ENCODE measurements at regions not wholly inside any gene's neighbourhood (a gene's known extent, or its start where the extent isn't known, plus 50 kb on each side); places are given as distances from the start of the nearest gene placed in this dataset.
"Not testable (repeated sequence)": the region's sequence is repeated elsewhere in the genome, so short reads cannot be mapped to it uniquely, and the experiment has no call there.

- DNase-seq (ENCODE audit: low read depth), result not testable (repeated sequence)
Measured at GRCh38 chr5:177863822-177864446, 81.2 kb upstream of the FAM153A start.

DNA sequence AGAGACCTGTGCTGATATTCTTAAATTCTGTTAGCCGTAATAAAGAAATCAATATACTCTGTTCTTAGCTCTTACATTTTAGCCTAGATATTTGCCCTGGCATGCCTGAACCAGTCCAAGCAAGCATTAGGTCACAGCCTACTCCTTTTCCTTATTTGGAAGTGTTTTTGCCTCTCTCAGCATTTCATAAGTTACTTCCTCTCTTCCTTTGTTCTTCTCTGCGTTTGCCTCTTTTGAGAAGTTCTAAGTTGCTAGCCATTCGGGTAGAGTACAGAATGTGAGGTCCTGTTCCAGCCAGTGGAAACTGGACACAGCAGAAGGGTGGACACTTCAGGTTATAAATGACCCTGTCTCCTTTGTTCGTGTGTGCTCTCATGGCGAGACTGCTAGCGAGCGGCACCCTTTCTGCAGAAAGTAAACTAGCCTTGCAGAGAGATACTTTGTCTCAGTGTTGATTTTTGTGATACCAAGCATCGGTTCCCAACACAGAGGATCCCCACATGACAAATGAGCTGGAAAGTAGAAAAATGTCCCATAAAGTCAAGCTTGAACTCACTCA, 75.0 kb upstream of the FAM153A start:
- peak; percentile 37 for DNase-seq (ENCODE audit: low read depth)

DNA sequence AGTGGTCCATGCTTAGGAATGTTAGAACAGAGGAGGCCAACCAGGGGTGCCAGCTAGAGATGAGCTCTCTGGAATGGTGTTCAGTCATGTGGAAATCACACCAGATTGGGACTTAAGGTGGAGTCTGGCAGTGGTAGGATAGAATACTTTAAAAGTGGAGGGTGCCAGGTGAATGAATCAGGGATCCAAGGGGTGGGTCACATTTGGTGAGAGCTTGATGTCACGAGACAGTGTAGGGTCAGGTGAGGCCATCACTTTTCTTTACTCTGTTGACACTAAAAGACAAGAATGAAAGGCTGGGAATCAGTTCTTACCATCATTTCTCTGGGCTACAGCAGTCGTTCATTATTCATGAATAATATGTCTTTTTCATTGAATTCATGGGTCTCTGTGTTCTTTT, 73.8 kb upstream of the FAM153A start:
- not testable (repeated sequence) for DNase-seq (ENCODE audit: low read depth)

GRCh38 chr5:177847914-177848313, 65.2 kb upstream of the FAM153A start:
- DNase-seq (ENCODE audit: low read depth), result not testable (repeated sequence)

GRCh38 chr5:177846598-177846997, 63.9 kb upstream of the FAM153A start:
- DNase-seq (ENCODE audit: low read depth), result not testable (repeated sequence)

- not testable (repeated sequence) for DNase-seq (ENCODE audit: low read depth)
Measured at GRCh38 chr5:177845906-177846305, 63.2 kb upstream of the FAM153A start.

DNA sequence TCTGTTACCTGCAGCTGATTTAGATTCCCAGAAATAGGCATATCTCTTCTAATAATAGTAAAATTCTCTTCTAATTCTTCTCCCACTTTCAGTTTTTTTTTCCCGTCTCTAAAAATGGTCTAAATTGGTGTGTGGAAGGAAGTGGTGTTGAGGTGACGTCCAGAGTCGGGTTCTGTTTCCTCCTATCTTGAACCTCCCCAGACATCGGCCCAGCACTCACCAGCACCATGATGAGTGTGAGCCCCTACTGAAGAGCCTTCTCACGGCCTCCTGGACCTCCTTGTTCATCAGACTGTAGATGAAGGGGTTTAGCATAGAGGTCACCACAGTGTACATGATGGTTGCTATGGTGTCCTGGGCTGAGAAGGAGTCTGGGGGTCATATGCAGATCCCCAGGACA, 53.5 kb upstream of the FAM153A start:
- DNase-seq (ENCODE audit: low read depth), result not testable (repeated sequence)
